Skeletal muscle tissue (tissue), 3 donors: ENCODE measurements at regions not wholly inside any gene's neighbourhood (a gene's known extent, or its start where the extent isn't known, plus 50 kb on each side); places are given as distances from the start of the nearest gene placed in this dataset.

Experiments used
- H3K27ac ChIP-seq: one replicate; pipeline ENCODE4 v1.7.0; 2013; ENCODE audit warnings: mild to moderate bottlenecking, low read depth, low read length, inconsistent platforms
- H3K27me3 ChIP-seq, 3 donors: one replicate each; pipeline ENCODE4 v1.7.0; 2013; ENCODE audit warnings: low read length in 3 of 3; ENCODE audit not compliant: control insufficient read depth in 3 of 3, insufficient read depth in 3 of 3
- H3K36me3 ChIP-seq, 3 donors: one replicate each; pipeline ENCODE4 v1.7.0; 2013; ENCODE audit warnings: low read length in 3 of 3; ENCODE audit not compliant: control insufficient read depth in 3 of 3, insufficient read depth in 3 of 3
- H3K4me1 ChIP-seq, 3 donors: one replicate each; pipeline ENCODE4 v1.7.0; 2013; ENCODE audit warnings: low read length in 3 of 3, mild to moderate bottlenecking in 3 of 3; ENCODE audit not compliant: control insufficient read depth in 3 of 3, insufficient read depth in 3 of 3
- H3K4me3 ChIP-seq, 3 donors: one replicate each; pipeline ENCODE4 v1.7.0; 2013; ENCODE audit warnings: low read length in 3 of 3
- H3K9ac ChIP-seq, 3 donors: one replicate each; pipeline ENCODE4 v1.7.0; 2013; ENCODE audit warnings: low read length in 3 of 3, mild to moderate bottlenecking in 3 of 3, moderate library complexity in 2 of 3, low read depth in 1 of 3
- H3K9me3 ChIP-seq, 3 donors: one replicate each; pipeline ENCODE4 v1.7.0; 2013; ENCODE audit warnings: low read length in 3 of 3; ENCODE audit not compliant: control insufficient read depth in 3 of 3
- donor health status: Osteomylitis.

DNA sequence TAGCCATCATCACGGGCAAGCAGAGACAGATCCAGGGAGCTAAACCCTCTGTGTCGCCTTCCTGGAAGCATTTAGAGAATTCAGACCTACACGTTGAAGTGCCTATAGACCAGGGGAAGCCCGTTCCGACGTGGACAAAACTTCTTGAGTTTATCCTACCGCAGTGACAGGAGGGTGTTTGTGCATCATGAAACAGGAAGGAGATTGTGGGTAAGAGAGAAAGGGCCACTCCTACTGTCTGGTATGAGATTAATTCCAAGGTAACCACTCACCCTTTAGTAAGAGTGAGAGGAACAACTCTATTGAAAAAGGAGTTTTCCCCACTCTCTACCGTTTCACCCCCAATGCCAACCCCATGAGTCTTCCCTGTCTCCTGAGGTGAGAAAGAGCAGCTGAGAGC is 133.7 kb downstream of the TFAP2C start:
- H3K36me3 ChIP-seq = no peaks in the 10 kb centered on the region
- H3K9me3 ChIP-seq = peaks cover 0 to 2% (median 2%) of the 10 kb centered on the region in 3 donors
- H3K27ac ChIP-seq = no peak overlapping the region
- H3K4me1 ChIP-seq = no peaks in the 10 kb centered on the region
- H3K9ac ChIP-seq = no peak overlapping the region
- no peak overlapping the region for H3K4me3 ChIP-seq
- peaks cover 0 to 8% (median 0%) of the 10 kb centered on the region in 3 donors for H3K27me3 ChIP-seq

DNA sequence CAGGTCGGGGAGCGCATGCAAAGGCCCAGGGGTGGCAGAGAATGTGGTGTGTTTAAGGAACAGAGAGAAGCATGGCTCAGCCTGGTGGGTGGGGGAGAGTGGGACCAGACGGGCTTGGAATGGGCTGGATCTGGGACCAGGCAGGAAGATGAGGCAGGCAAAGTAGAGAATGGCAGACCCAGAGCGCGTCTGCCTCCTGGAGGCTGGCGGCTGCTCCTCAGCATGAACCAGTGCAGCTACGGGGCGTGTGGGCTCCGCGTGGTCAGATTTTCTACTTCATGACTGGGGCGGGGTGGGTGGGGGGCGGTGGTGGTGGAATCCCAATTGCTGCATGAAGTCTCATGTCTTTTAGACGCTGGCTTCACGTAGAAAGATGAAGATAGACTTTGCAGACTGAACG is 135.6 kb downstream of the TFAP2C start:
- peaks cover 0 to 2% (median 2%) of the 10 kb centered on the region in 3 donors for H3K9me3 ChIP-seq

DNA sequence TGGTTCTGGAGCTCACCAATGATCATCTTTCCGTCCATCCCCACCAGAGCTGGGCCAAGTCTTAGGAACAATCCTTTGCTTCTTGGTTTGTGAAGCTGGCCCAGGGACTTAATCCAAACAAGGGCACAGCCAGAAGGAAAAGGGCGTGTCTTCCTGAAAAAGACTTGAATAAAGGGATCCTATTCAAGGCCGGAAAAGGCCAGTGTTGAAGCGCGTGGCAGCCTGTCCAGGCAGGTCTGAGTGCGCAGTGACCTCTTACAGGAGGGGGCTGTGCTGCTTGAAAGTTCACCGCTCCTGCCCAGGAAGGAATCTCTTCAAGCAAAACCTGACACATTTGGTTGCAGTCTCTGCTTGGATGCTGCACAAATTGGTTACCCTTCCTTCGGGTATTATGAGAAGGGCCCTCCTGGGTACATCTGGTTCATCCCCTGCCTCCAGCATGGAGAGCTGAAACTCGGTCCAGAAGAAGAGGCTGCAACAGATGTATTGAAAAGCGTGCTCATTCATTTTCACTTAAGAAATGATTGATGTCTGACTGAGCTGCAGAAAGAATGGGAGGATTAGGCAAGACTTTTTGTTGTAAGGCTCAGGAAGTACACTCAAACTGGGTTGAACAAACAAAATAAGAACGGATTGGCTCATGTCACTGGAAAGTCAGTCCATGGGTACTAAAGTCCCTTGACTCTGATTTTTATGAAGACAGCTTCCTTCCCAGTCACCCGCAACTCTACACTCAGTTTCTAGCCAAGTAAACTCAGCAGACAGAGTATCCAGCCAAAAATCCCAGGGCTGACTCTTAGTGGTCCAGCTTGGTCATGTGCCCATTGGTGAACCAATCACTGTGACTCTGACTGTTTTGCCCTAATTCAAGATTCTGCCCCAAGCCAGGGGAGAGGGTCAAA is 136.3 kb downstream of the TFAP2C start:
- Histone ChIP-seq H3K9me3 (peaks cover 0 to 2% (median 2%) of the 10 kb centered on the region in 3 donors), H3K9ac (no peak overlapping the region), H3K27ac (no peak overlapping the region), H3K27me3 (peaks cover 0 to 8% (median 0%) of the 10 kb centered on the region in 3 donors), H3K4me1 (no peaks in the 10 kb centered on the region), H3K36me3 (no peaks in the 10 kb centered on the region), H3K4me3 (no peak overlapping the region)

More for the DNA sequence above, 135.6 kb downstream of the TFAP2C start:
- H3K4me3 ChIP-seq = no peak overlapping the region
- no peaks in the 10 kb centered on the region for H3K4me1 ChIP-seq
- no peak overlapping the region for H3K27ac ChIP-seq
- no peaks in the 10 kb centered on the region for H3K36me3 ChIP-seq
- no peak overlapping the region for H3K9ac ChIP-seq
- peaks cover 0 to 8% (median 0%) of the 10 kb centered on the region in 3 donors for H3K27me3 ChIP-seq

DNA sequence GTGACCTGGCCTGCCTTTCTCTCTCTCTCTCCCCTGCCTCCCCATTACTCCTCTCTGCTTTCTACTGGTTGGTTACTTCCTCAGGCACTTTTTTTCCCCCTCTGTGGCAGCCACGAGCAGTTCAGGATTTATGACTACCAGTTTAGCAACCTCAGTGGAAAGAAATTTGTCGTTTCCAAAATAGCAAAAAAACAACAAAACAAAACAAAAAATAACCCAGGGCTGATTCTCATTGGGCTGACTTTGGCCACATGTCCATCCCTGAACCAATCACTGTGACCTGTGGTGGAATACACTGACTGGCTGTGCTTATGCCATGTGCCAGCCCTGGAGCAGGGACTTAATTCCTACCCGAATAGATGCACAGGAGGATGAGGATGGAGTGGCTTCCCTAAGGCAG is 137.4 kb downstream of the TFAP2C start:
- no peak overlapping the region for H3K4me3 ChIP-seq
- H3K4me1 ChIP-seq = no peaks in the 10 kb centered on the region
- H3K9me3 ChIP-seq = peaks cover 0 to 2% (median 0%) of the 10 kb centered on the region in 3 donors
- no peak overlapping the region for H3K9ac ChIP-seq
- peaks cover 0 to 8% (median 0%) of the 10 kb centered on the region in 3 donors for H3K27me3 ChIP-seq
- H3K27ac ChIP-seq = no peak overlapping the region
- H3K36me3 ChIP-seq = no peaks in the 10 kb centered on the region

DNA sequence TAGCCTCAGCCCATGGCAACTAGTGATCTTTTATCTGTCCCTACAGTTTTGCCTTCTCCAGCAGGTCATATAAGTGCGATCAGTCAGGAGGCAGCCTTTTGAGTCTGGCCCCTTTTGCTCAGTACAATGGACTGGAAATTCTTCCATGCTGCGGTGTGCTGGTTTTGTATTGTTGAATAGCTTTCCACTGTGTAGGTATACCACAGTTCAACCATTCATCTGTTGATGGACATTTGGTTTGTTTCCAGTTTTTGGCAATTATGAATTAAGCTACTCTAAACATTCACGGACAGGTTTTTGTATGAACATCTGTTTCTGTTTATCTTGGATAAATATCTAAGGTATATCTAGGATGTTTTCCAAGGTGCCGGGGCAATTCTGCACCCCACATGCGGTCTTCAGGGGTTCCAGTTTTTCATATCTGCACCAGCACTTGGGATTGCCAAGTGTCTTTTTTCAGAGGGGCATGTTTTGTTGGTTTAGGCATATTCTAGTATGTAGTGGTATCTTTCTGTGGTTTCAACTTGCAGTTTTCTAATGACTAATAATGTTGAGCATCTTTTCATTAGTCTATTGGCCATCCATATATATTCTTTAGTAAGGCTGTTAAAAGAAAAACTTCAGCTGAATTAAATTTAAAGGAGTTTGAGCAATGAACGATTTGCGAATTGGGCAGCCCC is 141.0 kb downstream of the TFAP2C start:
- no peak overlapping the region for H3K27ac ChIP-seq
- H3K4me3 ChIP-seq = no peak overlapping the region
- peaks cover 0 to 2% (median 0%) of the 10 kb centered on the region in 3 donors for H3K9me3 ChIP-seq
- no peak overlapping the region for H3K9ac ChIP-seq
- peaks cover 0 to 11% (median 0%) of the 10 kb centered on the region in 3 donors for H3K27me3 ChIP-seq
- no peaks in the 10 kb centered on the region for H3K36me3 ChIP-seq
- H3K4me1 ChIP-seq = no peaks in the 10 kb centered on the region

DNA sequence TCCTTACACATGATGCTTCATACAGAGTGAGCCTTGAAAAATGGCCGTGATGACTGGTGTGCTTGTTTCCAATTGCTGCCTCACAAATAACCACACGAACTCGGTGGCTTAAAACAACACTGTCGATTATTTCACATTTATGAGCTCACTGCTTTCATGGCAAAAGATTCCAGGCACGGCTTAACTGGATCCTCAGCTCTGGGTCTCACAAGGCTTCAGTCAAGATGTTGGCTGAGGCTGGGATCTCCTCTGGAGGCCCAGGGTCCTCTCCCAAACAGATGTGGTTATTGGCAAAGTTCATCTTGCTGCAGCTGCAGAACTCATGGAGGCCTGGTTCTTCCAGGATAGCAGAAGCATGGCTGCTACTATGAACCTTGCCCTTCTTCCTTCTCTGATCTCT is 144.6 kb downstream of the TFAP2C start:
- Histone ChIP-seq H3K27ac (no peak overlapping the region), H3K9ac (no peak overlapping the region), H3K36me3 (no peaks in the 10 kb centered on the region), H3K4me1 (no peaks in the 10 kb centered on the region), H3K27me3 (peaks cover 0 to 8% (median 0%) of the 10 kb centered on the region in 3 donors), H3K9me3 (no peaks in the 10 kb centered on the region), H3K4me3 (no peak overlapping the region)

DNA sequence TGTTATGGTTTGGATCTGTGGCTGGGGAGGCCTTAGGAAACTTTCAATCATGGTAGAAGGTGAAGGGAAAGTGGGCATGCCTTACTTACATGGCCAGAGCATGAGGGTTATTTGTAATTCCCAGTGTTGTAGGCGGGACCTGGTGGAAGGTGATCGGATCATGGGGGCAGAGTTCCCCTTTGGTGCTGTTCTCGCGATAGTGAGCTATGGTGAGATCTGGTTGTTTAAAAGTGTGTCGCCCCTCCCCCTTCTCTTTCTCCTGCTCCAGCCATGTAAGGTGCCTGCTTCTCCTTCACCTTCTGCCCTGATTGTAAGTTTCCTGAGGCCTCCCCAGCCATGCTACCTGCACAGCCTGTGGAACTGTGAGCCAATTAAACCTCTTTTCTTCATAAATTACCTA is 145.8 kb downstream of the TFAP2C start:
- no peaks in the 10 kb centered on the region for H3K4me1 ChIP-seq
- H3K9me3 ChIP-seq = no peaks in the 10 kb centered on the region
- no peak overlapping the region for H3K27ac ChIP-seq
- H3K4me3 ChIP-seq = no peak overlapping the region
- H3K36me3 ChIP-seq = no peaks in the 10 kb centered on the region
- H3K9ac ChIP-seq = no peak overlapping the region
- H3K27me3 ChIP-seq = peaks cover 0 to 15% (median 0%) of the 10 kb centered on the region in 3 donors

DNA sequence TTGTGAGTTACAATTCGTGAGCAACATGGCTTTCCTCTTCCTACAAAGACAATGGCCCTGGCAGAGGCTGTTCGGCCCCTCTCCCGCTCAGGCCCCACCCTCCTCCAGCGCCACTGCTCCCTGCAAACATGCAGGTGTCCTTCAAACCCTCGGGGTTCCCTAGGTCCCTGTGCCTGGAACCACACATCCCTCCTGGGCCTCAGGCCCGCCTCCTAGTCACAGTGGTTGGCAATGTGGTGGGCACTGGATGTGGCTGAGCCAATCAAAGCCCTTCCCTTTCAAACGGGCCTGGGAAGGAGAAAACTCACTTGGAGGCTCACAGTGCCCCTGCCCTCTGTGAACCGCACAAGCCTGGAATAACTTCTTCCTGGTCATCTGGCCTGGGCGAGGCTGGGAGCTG is 147.2 kb downstream of the TFAP2C start:
- no peak overlapping the region for H3K4me3 ChIP-seq
- peaks cover 4 to 24% (median 6%) of the 10 kb centered on the region in 3 donors for H3K27me3 ChIP-seq
- no peaks in the 10 kb centered on the region for H3K4me1 ChIP-seq
- no peak overlapping the region for H3K27ac ChIP-seq
- no peaks in the 10 kb centered on the region for H3K9me3 ChIP-seq
- no peak overlapping the region for H3K9ac ChIP-seq
- no peaks in the 10 kb centered on the region for H3K36me3 ChIP-seq

DNA sequence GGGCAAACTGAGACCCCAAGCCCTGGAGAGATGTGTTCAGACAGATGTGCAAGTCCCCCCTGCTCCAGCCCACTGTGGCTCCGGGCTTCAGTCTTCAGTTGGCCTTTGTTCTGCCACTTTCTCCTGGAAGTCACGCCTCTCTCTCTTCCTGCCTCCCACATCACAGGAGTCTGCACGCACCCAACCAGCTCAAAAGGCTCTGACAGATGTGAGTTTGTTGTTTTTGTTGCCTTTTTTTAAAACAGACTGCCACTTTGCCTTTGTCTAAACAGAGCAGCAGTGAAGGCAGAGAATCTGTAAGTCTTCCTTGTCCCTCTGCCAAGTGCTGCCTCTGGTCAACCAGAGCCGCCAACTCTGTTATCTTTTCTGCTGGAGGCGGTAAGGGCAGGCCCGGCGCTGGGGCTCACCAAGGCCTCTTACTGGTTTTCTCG is 149.7 kb downstream of the TFAP2C start:
- H3K27me3 ChIP-seq = peaks cover 4 to 25% (median 6%) of the 10 kb centered on the region in 3 donors
- H3K36me3 ChIP-seq = no peaks in the 10 kb centered on the region
- no peak overlapping the region for H3K27ac ChIP-seq
- no peaks in the 10 kb centered on the region for H3K4me1 ChIP-seq
- H3K9ac ChIP-seq = no peak overlapping the region
- H3K4me3 ChIP-seq = no peak overlapping the region
- no peaks in the 10 kb centered on the region for H3K9me3 ChIP-seq
